H9 (cell line): ENCODE measurements at regions not wholly inside any gene's neighbourhood (a gene's known extent, or its start where the extent isn't known, plus 50 kb on each side); places are given as distances from the start of the nearest gene placed in this dataset.

Experiments
- DNase-seq: peaks from one replicate; pipeline ENCODE4 v3.0.0-alpha.2; 2017
- H2AFZ ChIP-seq: one replicate; pipeline ENCODE4 v1.6.1; 2013; ENCODE audit warnings: mild to moderate bottlenecking, low read length, control low read depth, moderate library complexity
- H2AK5ac ChIP-seq: 2 replicates; pipeline ENCODE4 v1.6.1; 2013; ENCODE audit warnings: low read length, control low read depth, mixed read lengths; ENCODE audit not compliant: insufficient read length
- H2BK120ac ChIP-seq: one replicate; pipeline ENCODE4 v1.6.1; 2013; ENCODE audit warnings: low read depth, mild to moderate bottlenecking, low read length, control low read depth, inconsistent platforms; ENCODE audit not compliant: poor library complexity, severe bottlenecking
- H2BK12ac ChIP-seq: 2 replicates; pipeline ENCODE4 v1.6.1; 2013; ENCODE audit warnings: low read length, control low read depth, mixed read lengths, low read depth; ENCODE audit not compliant: insufficient read length
- H2BK15ac ChIP-seq: 2 replicates; pipeline ENCODE4 v1.6.1; 2013; ENCODE audit warnings: low read depth, low read length, control low read depth
- H2BK20ac ChIP-seq: one replicate; pipeline ENCODE4 v1.6.1; 2013; ENCODE audit warnings: low read depth, mild to moderate bottlenecking, low read length, control low read depth, inconsistent platforms; ENCODE audit not compliant: poor library complexity, severe bottlenecking
- H2BK5ac ChIP-seq: 2 replicates; pipeline ENCODE4 v1.6.1; 2013; ENCODE audit warnings: low read length, control low read depth, mixed read lengths; ENCODE audit not compliant: insufficient read length
- H3K14ac ChIP-seq: 2 replicates; pipeline ENCODE4 v1.6.1; 2013; ENCODE audit warnings: low read length, control low read depth; ENCODE audit not compliant: insufficient read depth
- H3K18ac ChIP-seq: 2 replicates; pipeline ENCODE4 v1.6.1; 2013; ENCODE audit warnings: low read depth, mild to moderate bottlenecking, mixed read lengths, low read length, control low read depth; ENCODE audit not compliant: insufficient read length
- H3K23ac ChIP-seq: 2 replicates; pipeline ENCODE4 v1.6.1; 2013; ENCODE audit warnings: low read length, control low read depth, mixed read lengths, low read depth; ENCODE audit not compliant: insufficient read length
- H3K23me2 ChIP-seq: 2 replicates; pipeline ENCODE4 v1.6.1; 2013; ENCODE audit warnings: low read depth, mild to moderate bottlenecking, mixed read lengths, low read length, control low read depth; ENCODE audit not compliant: insufficient read length, poor library complexity, severe bottlenecking
- H3K27ac ChIP-seq: 2 replicates; pipeline ENCODE4 v1.5.1; 2013; ENCODE audit warnings: low read length, control low read depth, mixed read lengths, low read depth; ENCODE audit not compliant: insufficient read length
- H3K27me3 ChIP-seq: 2 replicates; pipeline ENCODE4 v1.6.1; 2013; ENCODE audit warnings: low read length, control low read depth, inconsistent platforms; ENCODE audit not compliant: insufficient read depth
- H3K4ac ChIP-seq: 2 replicates; pipeline ENCODE4 v1.6.1; 2013; ENCODE audit warnings: low read depth, mild to moderate bottlenecking, control low read depth, inconsistent platforms, low read length, moderate library complexity
- H3K4me1 ChIP-seq: 2 replicates; pipeline ENCODE4 v1.6.1; 2013; ENCODE audit warnings: low read length, control low read depth, inconsistent platforms; ENCODE audit not compliant: insufficient read depth
- H3K4me2 ChIP-seq: 2 replicates; pipeline ENCODE4 v1.6.1; 2013; ENCODE audit warnings: low read length, control low read depth, mixed read lengths; ENCODE audit not compliant: insufficient read length, insufficient read depth
- H3K56ac ChIP-seq: 2 replicates; pipeline ENCODE4 v1.6.1; 2013; ENCODE audit warnings: low read depth, mild to moderate bottlenecking, mixed read lengths, low read length, control low read depth; ENCODE audit not compliant: insufficient read length
- H3K79me1 ChIP-seq: 2 replicates; pipeline ENCODE4 v1.6.1; 2013; ENCODE audit warnings: low read depth, mild to moderate bottlenecking, moderate library complexity, low read length, control low read depth, inconsistent platforms; ENCODE audit not compliant: insufficient read depth, poor library complexity, severe bottlenecking
- H3K79me2 ChIP-seq: 2 replicates; pipeline ENCODE4 v1.6.1; 2013; ENCODE audit warnings: low read length, control low read depth, inconsistent platforms; ENCODE audit not compliant: insufficient read depth
- H3K9ac ChIP-seq: 2 replicates; pipeline ENCODE4 v1.6.1; 2013; ENCODE audit warnings: low read length, control low read depth, mixed read lengths; ENCODE audit not compliant: insufficient read length; ENCODE audit errors: extremely low read depth
- H3K9me3 ChIP-seq: one replicate; pipeline ENCODE4 v1.6.1; 2013; ENCODE audit warnings: low read depth, low read length, inconsistent platforms; ENCODE audit not compliant: control insufficient read depth
- H3T11ph ChIP-seq: one replicate; pipeline ENCODE4 v1.6.1; 2013; ENCODE audit warnings: mild to moderate bottlenecking, low read length, control low read depth, inconsistent platforms
- H4K20me1 ChIP-seq: one replicate; pipeline ENCODE4 v1.6.1; 2013; ENCODE audit not compliant: control insufficient read depth, insufficient read length, insufficient read depth
- H4K5ac ChIP-seq: 2 replicates; pipeline ENCODE4 v1.6.1; 2013; ENCODE audit warnings: low read depth, mild to moderate bottlenecking, mixed read lengths, low read length, control low read depth; ENCODE audit not compliant: insufficient read length
- H4K8ac ChIP-seq: replicated peaks from 2 replicates; pipeline ENCODE4 v1.6.1; 2013; ENCODE audit warnings: low read length, control low read depth, mixed read lengths, low read depth; ENCODE audit not compliant: insufficient read length
- H4K91ac ChIP-seq: 2 replicates; pipeline ENCODE4 v1.6.1; 2013; ENCODE audit warnings: low read depth, mild to moderate bottlenecking, moderate library complexity, mixed read lengths, low read length, control low read depth; ENCODE audit not compliant: insufficient read length
- H3K27ac Mint-ChIP-seq, 3 experiments: 2 replicates in 2 of 3; 3 replicates in 1 of 3; pipeline ENCODE4 v1.8.0; 2020 to 2021; ENCODE audit warnings: mixed read lengths in 3 of 3, mild to moderate bottlenecking in 1 of 3, moderate library complexity in 1 of 3
- H3K27me3 Mint-ChIP-seq: 2 replicates; pipeline ENCODE4 v1.8.0; 2021; ENCODE audit warnings: low read depth, mild to moderate bottlenecking, moderate library complexity, mixed read lengths
- H3K36me3 Mint-ChIP-seq, 3 experiments: 2 replicates in 2 of 3; 3 replicates in 1 of 3; pipeline ENCODE4 v1.8.0; 2020 to 2021; ENCODE audit warnings: low read depth in 3 of 3, mixed read lengths in 3 of 3; ENCODE audit not compliant: insufficient read depth in 1 of 3
- H3K4me1 Mint-ChIP-seq, 2 experiments: 2 replicates each; pipeline ENCODE4 v1.8.0; 2020; ENCODE audit warnings: mixed read lengths in 2 of 2
- H3K4me3 Mint-ChIP-seq, 2 experiments: 2 replicates in 1 of 2; 3 replicates in 1 of 2; pipeline ENCODE4 v1.8.0; 2020 to 2021; ENCODE audit warnings: mild to moderate bottlenecking in 2 of 2, mixed read lengths in 2 of 2, moderate library complexity in 1 of 2
- H3K9me3 Mint-ChIP-seq, 2 experiments: 2 replicates in 1 of 2; 3 replicates in 1 of 2; pipeline ENCODE4 v1.8.0; 2020; ENCODE audit warnings: mild to moderate bottlenecking in 2 of 2, mixed read lengths in 2 of 2, moderate library complexity in 1 of 2
- CTCF ChIP-seq: fragments of 200-600 bp; sonication (generic); conservative IDR thresholded peaks from 3 replicates; pipeline ENCODE4 v1.8.0; 2021; ENCODE audit warnings: antibody characterized with exemption, mild to moderate bottlenecking
- WGBS: extraction: QIAGEN DNeasy Blood & Tissue Kit; methylation state at CpG from one replicate; pipeline ENCODE4 v1.1.7; 2013; ENCODE audit warnings: missing lambda C conversion rate, low lambda C conversion rate, mixed read lengths; ENCODE audit not compliant: insufficient read length; ENCODE audit errors: extremely low coverage; 5-methylcytosine and 5-hydroxymethylcytosine counted together

- DNase-seq: no peak
- H3K9me3 ChIP-seq: no peaks in the 10 kb centered on the region
- Mint-ChIP-seq H3K27ac (no peak overlapping the region), H3K36me3 (no peaks in the 10 kb centered on the region), H3K9me3 (peaks cover 0 to 8% of the 10 kb centered on the region in 2 experiments; a peak in 3 of 5 replicates), H3K27me3 (peaks cover 5% of the 10 kb centered on the region), H3K4me1 (peaks cover 8 to 23% of the 10 kb centered on the region in 2 experiments), H3K4me3 (no peak overlapping the region)
- H4K20me1 ChIP-seq: no peaks in the 10 kb centered on the region
- no peak for TF ChIP-seq CTCF
- H4K8ac ChIP-seq: no peak overlapping the region
- no peak overlapping the region for H3K9ac ChIP-seq
- no CpG with 5 or more reads among the region's 2 CpGs for WGBS
- H3K14ac ChIP-seq: no peak overlapping the region
- no peak overlapping the region for H3K4me2 ChIP-seq
- no peaks in the 10 kb centered on the region; the same call in 1 of the 2 replicates for H3K27me3 ChIP-seq
- no peak overlapping the region for H2BK15ac ChIP-seq
- no peak overlapping the region for H2BK120ac ChIP-seq
- no peak overlapping the region for H2AFZ ChIP-seq
- no peak overlapping the region for H2BK12ac ChIP-seq
- no peak overlapping the region for H2BK5ac ChIP-seq
- no peaks in the 10 kb centered on the region; the same call in 1 of the 2 replicates for H3K4me1 ChIP-seq
- no peak overlapping the region for H4K5ac ChIP-seq
- H4K91ac ChIP-seq: no peak overlapping the region
- H2AK5ac ChIP-seq: no peak overlapping the region
- peaks cover 2% of the 10 kb centered on the region for H3K23me2 ChIP-seq
- no peak overlapping the region for H3K23ac ChIP-seq
- H3T11ph ChIP-seq: no peak overlapping the region
- no peak overlapping the region for H3K4ac ChIP-seq
- no peak overlapping the region for H3K18ac ChIP-seq
- H3K56ac ChIP-seq: no peak overlapping the region
- H2BK20ac ChIP-seq: no peak overlapping the region
- H3K79me2 ChIP-seq: no peaks in the 10 kb centered on the region
- no peak overlapping the region for H3K27ac ChIP-seq
- H3K79me1 ChIP-seq: no peaks in the 10 kb centered on the region
These were observed 92.3 kb upstream of the ALKAL2 start for GRCh38 chr2:380221-380620.
